GM23248 (cell line): ENCODE measurements at regions not wholly inside any gene's neighbourhood (a gene's known extent, or its start where the extent isn't known, plus 50 kb on each side); places are given as distances from the start of the nearest gene placed in this dataset.

Experiments
- EZH2 ChIP-seq: fragments of 200-600 bp; sonication (generic); IDR thresholded peaks from 2 replicates; pipeline ENCODE4 v1.6.1; 2018; ENCODE audit warnings: antibody characterized with exemption, mild to moderate bottlenecking; ENCODE audit not compliant: insufficient read depth, poor library complexity, severe bottlenecking
- EZH2phosphoT487 ChIP-seq: fragments of 200-600 bp; sonication (generic); IDR thresholded peaks from 2 replicates; pipeline ENCODE4 v1.6.1; 2018; ENCODE audit warnings: antibody characterized with exemption, moderate library complexity, mild to moderate bottlenecking, low read depth; ENCODE audit not compliant: insufficient read depth

GRCh38 chr5:27908341-27908740 lies 870.0 kb upstream of the CDH9 start:
- TF ChIP-seq EZH2 (no peak), EZH2phosphoT487 (no peak)
